ENCODE measurements at regions not wholly inside any gene's neighbourhood (a gene's known extent, or its start where the extent isn't known, plus 50 kb on each side); places are given as distances from the start of the nearest gene placed in this dataset.

GRCh38 chr11:42243385-42243784 is 783.9 kb upstream of the LRRC4C start:
- DNase-seq (ENCODE audit: low read depth in 1 of 2, low spot score in 1 of 2) = no peak
- Histone ChIP-seq H3K9me3 (ENCODE audit: low read depth) (no peaks in the 10 kb centered on the region), H3K4me1 (ENCODE audit: low read depth) (no peaks in the 10 kb centered on the region), H3K36me3 (no peaks in the 10 kb centered on the region), H3K4me3 (no peak overlapping the region), H3K27me3 (no peaks in the 10 kb centered on the region), H3K27ac (no peak overlapping the region)
- no peak for TF ChIP-seq CTCF (IDR thresholded peaks at IDR 0.05; ENCODE audit: low read depth, low read length)

GRCh38 chr11:42244376-42244775 is 784.9 kb upstream of the LRRC4C start:
- Histone ChIP-seq H3K36me3 (no peaks in the 10 kb centered on the region), H3K9me3 (ENCODE audit: low read depth) (no peaks in the 10 kb centered on the region), H3K27ac (no peak overlapping the region), H3K4me3 (no peak overlapping the region), H3K27me3 (no peaks in the 10 kb centered on the region), H3K4me1 (ENCODE audit: low read depth) (no peaks in the 10 kb centered on the region)
- no peak for TF ChIP-seq CTCF (IDR thresholded peaks at IDR 0.05; ENCODE audit: low read depth, low read length)
- no peak for DNase-seq (ENCODE audit: low read depth in 1 of 2, low spot score in 1 of 2)

- H3K36me3 ChIP-seq = no peaks in the 10 kb centered on the region
- no peaks in the 10 kb centered on the region for H3K9me3 ChIP-seq (ENCODE audit: low read depth)
- no peak overlapping the region for H3K4me3 ChIP-seq
- TF ChIP-seq CTCF (IDR thresholded peaks at IDR 0.05; ENCODE audit: low read depth, low read length) = no peak
- no peaks in the 10 kb centered on the region for H3K4me1 ChIP-seq (ENCODE audit: low read depth)
- H3K27ac ChIP-seq = no peak overlapping the region
- no peaks in the 10 kb centered on the region for H3K27me3 ChIP-seq
- DNase-seq (ENCODE audit: low read depth in 1 of 2, low spot score in 1 of 2) = peak in 1 of 2 donors; percentile 44
Measured at GRCh38 chr11:42249401-42249800, 789.9 kb upstream of the LRRC4C start.

GRCh38 chr11:42249956-42250355 is 790.5 kb upstream of the LRRC4C start:
- H3K27ac ChIP-seq = no peak overlapping the region
- H3K4me1 ChIP-seq (ENCODE audit: low read depth) = no peaks in the 10 kb centered on the region
- H3K36me3 ChIP-seq = no peaks in the 10 kb centered on the region
- peak in 1 of 2 donors; percentile 56 for DNase-seq (ENCODE audit: low read depth in 1 of 2, low spot score in 1 of 2)
- no peaks in the 10 kb centered on the region for H3K27me3 ChIP-seq
- H3K4me3 ChIP-seq = no peak overlapping the region
- TF ChIP-seq CTCF (IDR thresholded peaks at IDR 0.05; ENCODE audit: low read depth, low read length) = no peak
- H3K9me3 ChIP-seq (ENCODE audit: low read depth) = no peaks in the 10 kb centered on the region

GRCh38 chr11:42251984-42252383 is 792.5 kb upstream of the LRRC4C start:
- no peak for DNase-seq (ENCODE audit: low read depth in 1 of 2, low spot score in 1 of 2)
- TF ChIP-seq CTCF (IDR thresholded peaks at IDR 0.05; ENCODE audit: low read depth, low read length) = no peak
- Histone ChIP-seq H3K4me3 (no peak overlapping the region), H3K9me3 (ENCODE audit: low read depth) (no peaks in the 10 kb centered on the region), H3K27me3 (no peaks in the 10 kb centered on the region), H3K27ac (no peak overlapping the region), H3K36me3 (no peaks in the 10 kb centered on the region), H3K4me1 (ENCODE audit: low read depth) (no peaks in the 10 kb centered on the region)

- no peak overlapping the region for H3K27ac ChIP-seq
- H3K36me3 ChIP-seq = no peaks in the 10 kb centered on the region
- H3K27me3 ChIP-seq = no peaks in the 10 kb centered on the region
- DNase-seq (ENCODE audit: low read depth in 1 of 2, low spot score in 1 of 2) = no peak
- H3K4me1 ChIP-seq (ENCODE audit: low read depth) = no peaks in the 10 kb centered on the region
- no peaks in the 10 kb centered on the region for H3K9me3 ChIP-seq (ENCODE audit: low read depth)
- H3K4me3 ChIP-seq = no peak overlapping the region
- TF ChIP-seq CTCF (IDR thresholded peaks at IDR 0.05; ENCODE audit: low read depth, low read length) = no peak
Measured at GRCh38 chr11:42253156-42253555, 793.7 kb upstream of the LRRC4C start.

Measured in cardiac muscle cell (in vitro differentiated cells and primary cell).